GM12872 (cell line): ENCODE measurements at regions not wholly inside any gene's neighbourhood (a gene's known extent, or its start where the extent isn't known, plus 50 kb on each side); places are given as distances from the start of the nearest gene placed in this dataset.

ENCODE experiments used
- CTCF ChIP-seq: IDR thresholded peaks from 3 replicates; pipeline ENCODE4 v1.5.1; 2011; ENCODE audit warnings: low read depth, mild to moderate bottlenecking, low read length, moderate library complexity; ENCODE audit not compliant: insufficient read depth

- no peak for TF ChIP-seq CTCF
Measured at GRCh38 chrX:7390441-7390840, 242.5 kb upstream of the PUDP start.

- no peak for TF ChIP-seq CTCF
Measured at GRCh38 chrX:7389576-7389975, 241.6 kb upstream of the PUDP start.

GRCh38 chrX:7385131-7385530 lies 237.2 kb upstream of the PUDP start:
- TF ChIP-seq CTCF, result no peak

- TF ChIP-seq CTCF, result no peak
Measured at GRCh38 chrX:7378406-7378805, 230.5 kb upstream of the PUDP start.

- TF ChIP-seq CTCF, result no peak
Measured at GRCh38 chrX:7372825-7373525, 225.0 kb upstream of the PUDP start.

- no peak for TF ChIP-seq CTCF
Measured at GRCh38 chrX:7362111-7362510, 214.2 kb upstream of the PUDP start.

- TF ChIP-seq CTCF, result no peak
Measured at GRCh38 chrX:7351926-7352325, 204.0 kb upstream of the PUDP start.
